ENCODE measurements at regions not wholly inside any gene's neighbourhood (a gene's known extent, or its start where the extent isn't known, plus 50 kb on each side); places are given as distances from the start of the nearest gene placed in this dataset.

- H3K4me3 ChIP-seq (ENCODE audit: low read depth, low read length) = no peak overlapping the region
- no peak for TF ChIP-seq CTCF (IDR thresholded peaks at IDR 0.05; ENCODE audit: low read depth, low read length, missing control alignments)
- no peak for DNase-seq (ENCODE audit: low read depth)
Measured at GRCh38 chr9:86708918-86709835, 238.1 kb downstream of the GAS1 start.

DNA sequence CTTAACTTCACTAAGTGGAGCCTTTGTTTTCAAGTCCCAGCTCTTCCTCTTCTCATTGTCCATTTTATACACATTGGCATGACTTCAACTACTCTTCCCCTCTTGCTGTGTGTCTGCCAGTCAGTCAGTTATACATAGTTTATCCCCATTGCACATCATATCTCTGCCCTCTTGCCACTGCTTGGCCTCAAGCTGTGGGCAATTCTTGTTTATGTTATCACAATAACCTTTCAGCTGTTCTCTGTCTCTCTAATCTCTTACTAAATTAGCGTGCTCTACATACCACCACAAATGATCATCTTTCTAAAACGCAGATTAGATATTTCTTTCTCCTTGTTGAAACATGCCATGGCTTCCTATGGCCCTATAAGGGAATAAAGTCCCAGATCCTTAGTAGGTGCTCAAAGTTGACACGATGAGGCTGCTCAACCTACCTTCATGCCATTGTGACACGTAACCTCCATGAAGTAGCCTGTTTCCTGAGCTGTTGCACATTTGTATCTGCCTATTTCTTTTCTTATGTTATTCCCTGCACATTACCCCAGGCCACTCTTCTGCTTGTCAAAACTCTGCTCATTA is 239.3 kb downstream of the GAS1 start:
- no peak for TF ChIP-seq CTCF (IDR thresholded peaks at IDR 0.05; ENCODE audit: low read depth, low read length, missing control alignments)
- no peak for DNase-seq (ENCODE audit: low read depth)
- no peak overlapping the region for H3K4me3 ChIP-seq (ENCODE audit: low read depth, low read length)

DNA sequence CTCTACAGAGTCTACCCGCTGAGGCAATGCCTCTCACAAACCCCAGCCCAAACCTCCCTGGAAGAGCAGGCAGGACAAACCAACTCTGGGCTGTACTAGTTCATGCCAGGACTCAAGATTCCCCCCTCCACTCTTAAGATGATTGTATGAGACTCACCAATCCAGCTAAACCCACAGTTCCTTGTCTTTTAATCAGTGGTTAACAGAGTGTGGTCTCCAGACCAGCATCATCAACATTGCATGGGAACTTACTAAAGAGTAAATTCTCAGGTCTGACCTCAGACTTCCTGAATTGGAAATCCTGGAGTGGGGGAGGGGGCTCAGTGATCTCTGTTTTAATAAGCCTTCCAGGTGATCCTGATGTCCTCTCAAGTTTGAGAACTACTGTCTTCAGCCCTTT is 240.9 kb downstream of the GAS1 start:
- no peak for TF ChIP-seq CTCF (IDR thresholded peaks at IDR 0.05; ENCODE audit: low read depth, low read length, missing control alignments)
- H3K4me3 ChIP-seq (ENCODE audit: low read depth, low read length) = no peak overlapping the region
- DNase-seq (ENCODE audit: low read depth) = no peak

DNA sequence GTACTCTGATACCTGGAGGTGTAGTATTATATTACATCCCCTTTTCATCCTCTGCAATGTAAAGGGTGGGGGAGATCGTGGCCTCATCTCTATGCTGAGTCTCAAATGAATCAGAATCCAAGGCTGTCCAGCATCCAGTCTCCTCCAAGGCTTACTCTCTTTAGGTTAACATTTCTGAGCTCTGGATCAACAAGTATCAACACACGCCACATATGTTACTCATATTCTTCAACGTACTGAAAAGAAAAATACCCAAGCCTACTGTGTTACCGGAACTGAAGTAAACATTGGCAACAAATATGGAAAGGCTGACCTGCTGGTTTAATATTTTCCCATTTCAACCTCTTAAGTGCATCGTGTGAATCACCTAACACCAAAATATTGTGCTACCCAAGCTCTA is 241.8 kb downstream of the GAS1 start:
- no peak for TF ChIP-seq CTCF (IDR thresholded peaks at IDR 0.05; ENCODE audit: low read depth, low read length, missing control alignments)
- H3K4me3 ChIP-seq (ENCODE audit: low read depth, low read length) = no peak overlapping the region
- DNase-seq (ENCODE audit: low read depth) = no peak

DNA sequence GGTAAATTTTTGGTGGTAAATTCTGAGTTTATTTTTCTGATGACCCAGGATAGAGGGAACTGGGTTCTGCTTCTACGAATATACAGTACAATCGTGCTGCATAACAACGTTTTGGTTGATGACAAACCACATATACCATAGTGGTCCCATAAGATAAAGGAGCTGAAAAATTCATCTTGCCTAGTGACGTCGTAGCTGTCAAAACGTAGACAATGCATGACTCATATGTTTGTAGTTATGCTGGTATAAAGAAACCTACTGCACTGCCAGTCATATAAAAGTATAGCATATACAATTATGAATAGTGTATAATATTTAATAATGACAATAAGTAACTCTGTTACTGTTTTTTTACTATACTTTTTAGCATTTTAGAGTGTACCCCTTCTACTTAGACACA is 244.0 kb downstream of the GAS1 start:
- TF ChIP-seq CTCF (IDR thresholded peaks at IDR 0.05; ENCODE audit: low read depth, low read length, missing control alignments) = no peak
- DNase-seq (ENCODE audit: low read depth) = no peak
- H3K4me3 ChIP-seq (ENCODE audit: low read depth, low read length) = no peak overlapping the region

DNA sequence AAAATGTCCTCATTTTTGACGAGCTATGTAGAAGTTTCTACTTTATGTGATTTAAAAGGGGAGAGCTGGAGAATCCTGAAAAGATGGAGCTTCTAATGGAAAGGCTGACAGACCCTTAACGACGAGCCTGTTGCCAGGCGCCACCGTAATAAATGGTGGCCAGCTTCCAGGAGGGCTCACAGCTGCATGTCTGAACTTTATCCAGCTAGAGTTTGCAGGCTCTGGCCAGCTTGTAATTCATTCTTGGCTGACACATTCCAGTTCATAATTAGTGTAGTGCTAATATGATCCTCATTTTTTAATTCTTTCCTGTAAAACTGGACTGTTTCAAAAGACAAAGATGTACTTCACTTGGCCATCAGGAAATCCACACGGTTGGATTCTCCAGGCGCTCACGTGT is 246.7 kb downstream of the GAS1 start:
- no peak overlapping the region for H3K4me3 ChIP-seq (ENCODE audit: low read depth, low read length)
- TF ChIP-seq CTCF (IDR thresholded peaks at IDR 0.05; ENCODE audit: low read depth, low read length, missing control alignments) = no peak
- no peak for DNase-seq (ENCODE audit: low read depth)
